ENCODE measurements at regions not wholly inside any gene's neighbourhood (a gene's known extent, or its start where the extent isn't known, plus 50 kb on each side); places are given as distances from the start of the nearest gene placed in this dataset.

- no peak for TF ChIP-seq CTCF (IDR thresholded peaks at IDR 0.05; ENCODE audit: low read length)
- TF ChIP-seq EZH2 (IDR thresholded peaks at IDR 0.05; ENCODE audit: borderline replicate concordance, low read length): no peak
Measured at GRCh38 chr3:145251311-145251710, 909.7 kb downstream of the PLOD2 start.
